Gastrocnemius medialis (tissue), 4 donors: ENCODE measurements at regions not wholly inside any gene's neighbourhood (a gene's known extent, or its start where the extent isn't known, plus 50 kb on each side); places are given as distances from the start of the nearest gene placed in this dataset.

Experiments used
- ATAC-seq, 2 donors: fragments of 150-250 bp; one replicate each; pipeline ENCODE4 v1.9.1; 2016
- DNase-seq, 2 donors: peaks; one replicate each; pipeline ENCODE4 v3.0.0-alpha.2; 2019
- H3K27ac ChIP-seq, 4 donors: fragments of 200-600 bp; sonication (generic); 1 replicate in 1 of 4; 2 replicates in 3 of 4; pipeline ENCODE4 v1.5.1; 2016 to 2018; ENCODE audit warnings: mild to moderate bottlenecking in 2 of 4, moderate library complexity in 1 of 4
- H3K27me3 ChIP-seq, 3 donors: fragments of 200-600 bp; sonication (generic) in 2 of 3; 1 replicate in 1 of 3; 2 replicates in 2 of 3; pipeline versions ENCODE4 v1.5.1 to v1.6.0; 2016 to 2019; ENCODE audit warnings: mild to moderate bottlenecking in 1 of 3, moderate library complexity in 1 of 3
- H3K36me3 ChIP-seq, 2 donors: fragments of 200-600 bp; sonication (generic) in 1 of 2; one replicate each; pipeline ENCODE4 v1.5.1; 2017 to 2018
- H3K4me1 ChIP-seq, 2 donors: fragments of 200-600 bp; sonication (generic) in 1 of 2; one replicate each; pipeline ENCODE4 v1.5.1; 2016 to 2017; ENCODE audit warnings: mild to moderate bottlenecking in 2 of 2
- H3K4me3 ChIP-seq, 4 donors: fragments of 200-600 bp; sonication (generic) in 3 of 4; 1 replicate in 1 of 4; 2 replicates in 3 of 4; pipeline ENCODE4 v1.5.1; 2016 to 2019; ENCODE audit warnings: mild to moderate bottlenecking in 2 of 4
- H3K9me3 ChIP-seq, 3 donors: fragments of 200-600 bp; sonication (generic) in 2 of 3; 1 replicate in 1 of 3; 2 replicates in 2 of 3; pipeline ENCODE4 v1.5.1; 2016 to 2019
- POLR2A ChIP-seq, 2 donors: fragments of 450-650 bp; IDR thresholded peaks; one replicate each; pipeline ENCODE4 v1.6.1; 2017; ENCODE audit warnings: antibody characterized with exemption in 2 of 2, mild to moderate bottlenecking in 2 of 2, moderate library complexity in 2 of 2
- in situ Hi-C, 4 donors: fragments of 200-750 bp; cut with MboI; loops; one replicate each; pipeline versions ENCODE4 v1.15.0 to v1.8.0; 2017; ENCODE audit warnings: low sequenced_read_pairs in 4 of 4
- intact Hi-C: fragments of 100-400 bp; cut with DNase I; formaldehyde crosslinking; loops from one replicate; pipeline ENCODE4 v1.15.1; 2023; ENCODE audit warnings: low total_unique reads
- TF ChIP-seq, protein P1 (sequence below), 5 experiments: fragments of 450-650 bp in 3 of 5; fragments of 200-600 bp in 2 of 5; sonication (generic) in 2 of 5; IDR thresholded peaks in 4 of 5; conservative IDR thresholded peaks in 1 of 5; 1 replicate in 4 of 5; 2 replicates in 1 of 5; pipeline ENCODE4 v1.5.1; 2016 to 2019; ENCODE audit warnings: antibody characterized with exemption in 5 of 5, mild to moderate bottlenecking in 3 of 5, moderate library complexity in 3 of 5

DNA sequence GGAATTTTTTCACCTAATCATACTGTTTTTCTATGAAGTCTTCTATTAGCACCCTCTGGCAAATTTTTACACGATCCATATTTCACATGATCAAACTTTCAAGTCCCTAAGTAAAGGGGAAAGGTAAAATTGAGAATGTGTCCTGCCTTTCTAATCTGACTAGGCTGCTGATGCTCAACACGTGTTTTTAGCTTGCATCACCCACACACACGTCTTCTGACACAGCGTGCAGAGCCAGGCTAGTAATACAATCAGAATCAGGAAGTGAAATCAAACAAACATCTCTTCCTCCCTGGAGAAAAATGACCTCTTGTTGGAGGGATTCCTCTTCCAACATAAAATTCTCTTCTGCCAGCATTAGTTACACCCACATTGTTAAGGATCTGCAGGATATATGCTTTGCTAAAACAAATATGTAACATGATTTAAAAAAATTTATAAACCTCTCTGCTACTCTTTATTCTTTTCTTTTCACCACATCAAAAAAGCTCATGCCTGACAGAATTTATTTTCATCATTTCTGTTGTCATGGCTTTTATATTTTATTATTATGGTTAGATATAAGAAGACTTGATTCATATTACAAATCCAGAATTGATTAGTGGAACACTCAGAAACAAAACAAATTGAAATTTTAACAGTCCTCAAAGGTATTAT is 122.4 kb downstream of the RAP2B start:
- Histone ChIP-seq H3K4me1 (peaks cover 0 to 3% of the 10 kb centered on the region in 2 donors), H3K36me3 (no peaks in the 10 kb centered on the region), H3K4me3 (no peak overlapping the region), H3K27ac (peak overlapping the region; percentile 21 to 55 (median 39)), H3K9me3 (no peaks in the 10 kb centered on the region), H3K27me3 (no peaks in the 10 kb centered on the region)
- peak in 1 of 2 donors; percentile 20 for TF ChIP-seq POLR2A (IDR thresholded peaks at IDR 0.05)
- TF ChIP-seq, protein P1, sequence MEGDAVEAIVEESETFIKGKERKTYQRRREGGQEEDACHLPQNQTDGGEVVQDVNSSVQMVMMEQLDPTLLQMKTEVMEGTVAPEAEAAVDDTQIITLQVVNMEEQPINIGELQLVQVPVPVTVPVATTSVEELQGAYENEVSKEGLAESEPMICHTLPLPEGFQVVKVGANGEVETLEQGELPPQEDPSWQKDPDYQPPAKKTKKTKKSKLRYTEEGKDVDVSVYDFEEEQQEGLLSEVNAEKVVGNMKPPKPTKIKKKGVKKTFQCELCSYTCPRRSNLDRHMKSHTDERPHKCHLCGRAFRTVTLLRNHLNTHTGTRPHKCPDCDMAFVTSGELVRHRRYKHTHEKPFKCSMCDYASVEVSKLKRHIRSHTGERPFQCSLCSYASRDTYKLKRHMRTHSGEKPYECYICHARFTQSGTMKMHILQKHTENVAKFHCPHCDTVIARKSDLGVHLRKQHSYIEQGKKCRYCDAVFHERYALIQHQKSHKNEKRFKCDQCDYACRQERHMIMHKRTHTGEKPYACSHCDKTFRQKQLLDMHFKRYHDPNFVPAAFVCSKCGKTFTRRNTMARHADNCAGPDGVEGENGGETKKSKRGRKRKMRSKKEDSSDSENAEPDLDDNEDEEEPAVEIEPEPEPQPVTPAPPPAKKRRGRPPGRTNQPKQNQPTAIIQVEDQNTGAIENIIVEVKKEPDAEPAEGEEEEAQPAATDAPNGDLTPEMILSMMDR (IDR thresholded peaks at IDR 0.05 in 4 of 5, conservative IDR thresholded peaks at IDR 0.05 in 1 of 5): no peak
- intact Hi-C loops (no loop called here), in situ Hi-C loops (no loop called here)
- peak; percentile 45 to 46 for DNase-seq
- peak; percentile 81 to 90 for ATAC-seq

DNA sequence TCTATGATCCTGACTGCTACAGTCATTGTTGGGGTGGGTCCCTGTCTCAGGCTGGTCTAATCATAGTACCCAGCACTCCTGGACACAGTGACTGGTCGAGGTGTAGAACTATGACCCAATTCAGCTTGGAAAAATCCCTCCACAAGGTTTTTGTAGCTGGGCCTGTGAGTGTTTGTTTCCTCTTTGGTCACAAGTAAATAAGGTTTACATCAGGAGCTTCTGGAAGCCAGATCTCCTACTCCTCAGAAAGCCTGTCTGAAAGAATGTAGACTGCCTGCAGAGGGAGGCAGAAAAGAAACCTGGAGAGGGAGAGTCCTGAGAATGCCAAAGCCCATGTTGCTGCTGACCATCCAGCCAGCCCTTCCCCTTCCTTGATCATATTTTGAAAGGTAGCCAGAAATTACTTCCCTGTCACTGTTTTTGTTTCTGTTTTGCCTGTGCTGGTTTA is 123.2 kb downstream of the RAP2B start:
- Histone ChIP-seq H3K27me3 (no peaks in the 10 kb centered on the region), H3K36me3 (no peaks in the 10 kb centered on the region), H3K27ac (peak overlapping the region; percentile 43 to 56 (median 51)), H3K4me3 (no peak overlapping the region), H3K9me3 (no peaks in the 10 kb centered on the region), H3K4me1 (peaks cover 0 to 3% of the 10 kb centered on the region in 2 donors)
- DNase-seq: no peak
- TF ChIP-seq, protein P1 (IDR thresholded peaks at IDR 0.05 in 4 of 5, conservative IDR thresholded peaks at IDR 0.05 in 1 of 5): no peak
- no peak for TF ChIP-seq POLR2A (IDR thresholded peaks at IDR 0.05)
- peak in 1 of 2 donors; percentile 44 for ATAC-seq
- in situ Hi-C loops (no loop called here), intact Hi-C loops (no loop called here)

DNA sequence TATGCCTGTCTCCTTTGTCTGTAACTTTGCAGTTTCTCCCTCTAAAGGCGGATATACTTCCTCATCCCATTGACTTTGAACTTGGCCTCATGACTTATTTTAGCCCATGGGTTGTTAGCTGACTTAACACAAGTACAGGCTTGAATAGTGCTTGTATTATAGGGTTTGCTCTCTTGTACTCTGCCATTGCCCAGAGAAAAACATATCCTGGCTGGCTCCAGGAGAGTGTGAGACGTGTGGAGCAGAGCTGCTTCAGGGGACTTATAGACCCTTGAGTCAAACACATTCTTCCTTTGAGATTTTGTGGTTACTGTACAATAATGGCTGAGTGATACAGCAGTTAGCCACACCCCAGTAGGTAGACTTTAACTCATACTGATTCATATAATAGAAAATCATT is 124.0 kb downstream of the RAP2B start:
- no peaks in the 10 kb centered on the region for H3K9me3 ChIP-seq
- H3K27ac ChIP-seq: peak overlapping the region in 3 of 4 donors; percentile 12 to 56 (median 47)
- DNase-seq (no peak), ATAC-seq (no peak)
- H3K4me3 ChIP-seq: no peak overlapping the region
- TF ChIP-seq, protein P1 (IDR thresholded peaks at IDR 0.05 in 4 of 5, conservative IDR thresholded peaks at IDR 0.05 in 1 of 5): no peak
- TF ChIP-seq POLR2A (IDR thresholded peaks at IDR 0.05): no peak
- no peaks in the 10 kb centered on the region for H3K36me3 ChIP-seq
- H3K27me3 ChIP-seq: no peaks in the 10 kb centered on the region
- peaks cover 0 to 3% of the 10 kb centered on the region in 2 donors for H3K4me1 ChIP-seq
- in situ Hi-C loops (no loop called here), intact Hi-C loops (no loop called here)

DNA sequence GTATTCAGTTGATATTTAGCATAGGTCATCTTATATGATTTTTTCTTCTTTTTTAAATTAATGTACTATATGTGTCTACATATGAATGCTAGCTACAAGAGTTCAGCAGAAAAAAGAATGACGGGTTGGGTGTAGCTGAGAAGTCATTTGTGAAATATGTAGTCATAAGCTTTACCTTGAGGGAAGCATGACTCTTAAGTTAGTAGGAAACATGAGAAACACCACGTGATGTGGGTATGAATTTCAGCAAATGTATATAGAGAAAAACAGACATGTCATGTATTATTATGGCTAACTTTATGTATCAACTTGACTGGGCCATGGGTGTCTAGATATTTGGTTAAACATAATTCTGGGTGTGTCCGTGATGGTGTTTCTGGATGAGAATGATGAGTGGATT is 125.0 kb downstream of the RAP2B start:
- no peak overlapping the region for H3K27ac ChIP-seq
- no peaks in the 10 kb centered on the region for H3K9me3 ChIP-seq
- TF ChIP-seq POLR2A (IDR thresholded peaks at IDR 0.05): no peak
- TF ChIP-seq, protein P1 (IDR thresholded peaks at IDR 0.05 in 4 of 5, conservative IDR thresholded peaks at IDR 0.05 in 1 of 5): no peak
- in situ Hi-C loops: no loop called here
- peaks cover 0 to 3% of the 10 kb centered on the region in 2 donors for H3K4me1 ChIP-seq
- intact Hi-C loops: no loop called here
- ATAC-seq (no peak), DNase-seq (no peak)
- no peaks in the 10 kb centered on the region for H3K27me3 ChIP-seq
- no peak overlapping the region for H3K4me3 ChIP-seq
- no peaks in the 10 kb centered on the region for H3K36me3 ChIP-seq
